ENCODE measurements at regions not wholly inside any gene's neighbourhood (a gene's known extent, or its start where the extent isn't known, plus 50 kb on each side); places are given as distances from the start of the nearest gene placed in this dataset.
"Not testable (repeated sequence)": the region's sequence is repeated elsewhere in the genome, so short reads cannot be mapped to it uniquely, and the experiment has no call there.

- BruUV-seq (replicated peaks) = no TSS peak
- H3K4me3 ChIP-seq (ENCODE audit: low read depth, low read length, poor library complexity, severe bottlenecking) = no peak overlapping the region
- intact Hi-C loops (cut with micrococcal nuclease; ENCODE audit: unreplicated experiment) = no loop called here
- H3K27ac ChIP-seq (ENCODE audit: low read depth, low read length, poor library complexity, severe bottlenecking) = no peak overlapping the region
- DNase-seq (ENCODE audit: low spot score) = no peak
- H3K4me1 ChIP-seq (ENCODE audit: insufficient read depth, low read length, poor library complexity, severe bottlenecking) = no peaks in the 10 kb centered on the region
- no peaks in the 10 kb centered on the region for H3K36me3 ChIP-seq (ENCODE audit: insufficient read depth, low read length, poor library complexity, severe bottlenecking)
- peaks cover 6% of the 10 kb centered on the region for H3K9me3 ChIP-seq (ENCODE audit: low read depth, low read length, poor library complexity, severe bottlenecking)
- CTCF ChIA-PET = no interaction called here
- TF ChIP-seq, protein P1, sequence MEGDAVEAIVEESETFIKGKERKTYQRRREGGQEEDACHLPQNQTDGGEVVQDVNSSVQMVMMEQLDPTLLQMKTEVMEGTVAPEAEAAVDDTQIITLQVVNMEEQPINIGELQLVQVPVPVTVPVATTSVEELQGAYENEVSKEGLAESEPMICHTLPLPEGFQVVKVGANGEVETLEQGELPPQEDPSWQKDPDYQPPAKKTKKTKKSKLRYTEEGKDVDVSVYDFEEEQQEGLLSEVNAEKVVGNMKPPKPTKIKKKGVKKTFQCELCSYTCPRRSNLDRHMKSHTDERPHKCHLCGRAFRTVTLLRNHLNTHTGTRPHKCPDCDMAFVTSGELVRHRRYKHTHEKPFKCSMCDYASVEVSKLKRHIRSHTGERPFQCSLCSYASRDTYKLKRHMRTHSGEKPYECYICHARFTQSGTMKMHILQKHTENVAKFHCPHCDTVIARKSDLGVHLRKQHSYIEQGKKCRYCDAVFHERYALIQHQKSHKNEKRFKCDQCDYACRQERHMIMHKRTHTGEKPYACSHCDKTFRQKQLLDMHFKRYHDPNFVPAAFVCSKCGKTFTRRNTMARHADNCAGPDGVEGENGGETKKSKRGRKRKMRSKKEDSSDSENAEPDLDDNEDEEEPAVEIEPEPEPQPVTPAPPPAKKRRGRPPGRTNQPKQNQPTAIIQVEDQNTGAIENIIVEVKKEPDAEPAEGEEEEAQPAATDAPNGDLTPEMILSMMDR (conservative IDR thresholded peaks at IDR 0.05; ENCODE audit: low read depth, low read length) = no peak
- POLR2A ChIA-PET (ENCODE audit: low non-redundant PET) = no interaction called here
- no peaks in the 10 kb centered on the region for H3K27me3 ChIP-seq (replicated peaks; ENCODE audit: insufficient read depth, low read depth, low read length, poor library complexity)
Observed at GRCh38 chrX:51242212-51242611, 90.4 kb upstream of the NUDT10 start.

- no peak for DNase-seq (ENCODE audit: low spot score)
- Histone ChIP-seq H3K4me1 (ENCODE audit: insufficient read depth, low read length, poor library complexity, severe bottlenecking) (no peaks in the 10 kb centered on the region), H3K36me3 (ENCODE audit: insufficient read depth, low read length, poor library complexity, severe bottlenecking) (no peaks in the 10 kb centered on the region), H3K27me3 (replicated peaks; ENCODE audit: insufficient read depth, low read depth, low read length, poor library complexity) (no peaks in the 10 kb centered on the region), H3K9me3 (ENCODE audit: low read depth, low read length, poor library complexity, severe bottlenecking) (no peaks in the 10 kb centered on the region), H3K4me3 (ENCODE audit: low read depth, low read length, poor library complexity, severe bottlenecking) (no peak overlapping the region), H3K27ac (ENCODE audit: low read depth, low read length, poor library complexity, severe bottlenecking) (no peak overlapping the region)
- ChIA-PET CTCF (no interaction called here), POLR2A (ENCODE audit: low non-redundant PET) (no interaction called here)
- intact Hi-C loops (cut with micrococcal nuclease; ENCODE audit: unreplicated experiment) = no loop called here
- BruUV-seq (replicated peaks) = no TSS peak
- TF ChIP-seq, protein P1 (conservative IDR thresholded peaks at IDR 0.05; ENCODE audit: low read depth, low read length) = no peak
- TF ChIP-seq EZH2 (IDR thresholded peaks at IDR 0.05; ENCODE audit: borderline replicate concordance, low read depth, low read length, poor library complexity, severe bottlenecking) = no peak
Observed at GRCh38 chrX:51257490-51257889, 75.1 kb upstream of the NUDT10 start.

DNA sequence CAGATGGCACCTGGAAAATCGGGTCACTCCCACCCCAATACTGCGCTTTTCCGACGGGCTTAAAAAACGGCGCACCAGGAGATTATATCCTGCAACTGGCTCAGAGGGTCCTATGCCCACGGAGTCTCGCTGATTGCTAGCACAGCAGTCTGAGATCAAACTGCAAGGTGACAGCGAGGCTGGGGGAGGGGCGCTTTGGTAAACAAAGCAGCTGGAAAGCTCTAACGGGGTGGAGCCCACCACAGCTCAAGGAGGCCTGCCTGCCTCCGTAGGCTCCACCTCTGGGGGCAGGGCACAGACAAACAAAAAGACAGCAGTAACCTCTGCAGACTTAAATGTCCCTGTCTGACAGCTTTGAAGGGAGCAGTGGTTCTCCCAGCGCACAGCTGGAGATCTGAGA lies 70.4 kb upstream of the NUDT10 start:
- H3K9me3 ChIP-seq (ENCODE audit: low read depth, low read length, poor library complexity, severe bottlenecking); intact Hi-C loops (cut with micrococcal nuclease; ENCODE audit: unreplicated experiment); H3K36me3 ChIP-seq (ENCODE audit: insufficient read depth, low read length, poor library complexity, severe bottlenecking); H3K4me1 ChIP-seq (ENCODE audit: insufficient read depth, low read length, poor library complexity, severe bottlenecking); H3K4me3 ChIP-seq (ENCODE audit: low read depth, low read length, poor library complexity, severe bottlenecking); H3K27ac ChIP-seq (ENCODE audit: low read depth, low read length, poor library complexity, severe bottlenecking); BruUV-seq (replicated peaks); POLR2A ChIA-PET (ENCODE audit: low non-redundant PET); H3K27me3 ChIP-seq (replicated peaks; ENCODE audit: insufficient read depth, low read depth, low read length, poor library complexity); DNase-seq (ENCODE audit: low spot score); CTCF ChIA-PET: not testable (repeated sequence)

DNA sequence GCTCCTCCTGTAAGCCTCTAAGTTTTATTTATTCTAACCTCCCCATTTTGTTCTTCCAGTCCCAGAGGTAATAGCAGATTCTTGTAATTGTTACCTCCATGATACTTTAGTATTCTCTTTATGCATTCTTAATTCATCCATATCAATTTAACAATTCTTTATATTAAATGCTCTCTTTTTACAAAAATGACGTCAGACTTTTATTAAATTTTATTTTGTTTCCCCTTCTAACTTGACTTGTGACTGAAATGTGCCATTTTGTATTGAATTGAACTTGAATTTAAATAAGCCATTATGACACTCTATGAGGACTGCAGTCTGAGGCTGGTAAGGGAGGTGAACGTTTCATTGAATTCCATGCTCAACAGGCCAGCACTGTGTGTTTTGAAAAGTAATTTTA lies 60.0 kb upstream of the NUDT10 start:
- ChIA-PET POLR2A (ENCODE audit: low non-redundant PET) (no interaction called here), CTCF (no interaction called here)
- no TSS peak for BruUV-seq (replicated peaks)
- no peak for DNase-seq (ENCODE audit: low spot score)
- H3K4me3 ChIP-seq (ENCODE audit: low read depth, low read length, poor library complexity, severe bottlenecking) = no peak overlapping the region
- H3K9me3 ChIP-seq (ENCODE audit: low read depth, low read length, poor library complexity, severe bottlenecking) = no peaks in the 10 kb centered on the region
- H3K27ac ChIP-seq (ENCODE audit: low read depth, low read length, poor library complexity, severe bottlenecking) = no peak overlapping the region
- intact Hi-C loops (cut with micrococcal nuclease; ENCODE audit: unreplicated experiment) = no loop called here
- no peak for TF ChIP-seq EZH2 (IDR thresholded peaks at IDR 0.05; ENCODE audit: borderline replicate concordance, low read depth, low read length, poor library complexity, severe bottlenecking)
- TF ChIP-seq, protein P1 (conservative IDR thresholded peaks at IDR 0.05; ENCODE audit: low read depth, low read length) = no peak
- H3K27me3 ChIP-seq (replicated peaks; ENCODE audit: insufficient read depth, low read depth, low read length, poor library complexity) = no peaks in the 10 kb centered on the region
- H3K4me1 ChIP-seq (ENCODE audit: insufficient read depth, low read length, poor library complexity, severe bottlenecking) = no peaks in the 10 kb centered on the region
- H3K36me3 ChIP-seq (ENCODE audit: insufficient read depth, low read length, poor library complexity, severe bottlenecking) = no peaks in the 10 kb centered on the region
